Fibroblast of skin of left biceps (primary cell): ENCODE measurements at regions not wholly inside any gene's neighbourhood (a gene's known extent, or its start where the extent isn't known, plus 50 kb on each side); places are given as distances from the start of the nearest gene placed in this dataset.

Source experiments
- DNase-seq, 2 experiments: peaks; one replicate each; pipeline ENCODE4 v3.0.0-alpha.2; 2013; ENCODE audit warnings: low read depth in 2 of 2

- no peak for DNase-seq
Observed at GRCh38 chr2:167900435-167901114, 346.8 kb downstream of the STK39 start.

GRCh38 chr2:167898340-167898739 is 349.1 kb downstream of the STK39 start:
- DNase-seq = no peak

- DNase-seq = no peak
Observed at GRCh38 chr2:167891841-167892240, 355.6 kb downstream of the STK39 start.

- no peak for DNase-seq
Observed at GRCh38 chr2:167890739-167891138, 356.7 kb downstream of the STK39 start.

- no peak for DNase-seq
Observed at GRCh38 chr2:167880415-167880814, 367.0 kb downstream of the STK39 start.

- DNase-seq = no peak
Observed at GRCh38 chr2:167875529-167875928, 371.9 kb downstream of the STK39 start.

GRCh38 chr2:167874812-167875211 is 372.6 kb downstream of the STK39 start:
- no peak for DNase-seq

GRCh38 chr2:167871286-167871685 is 376.1 kb downstream of the STK39 start:
- no peak for DNase-seq

- DNase-seq = no peak
Observed at GRCh38 chr2:167869200-167869599, 378.2 kb downstream of the STK39 start.

- DNase-seq = no peak
Observed at GRCh38 chr2:167863377-167863776, 384.0 kb downstream of the STK39 start.

- no peak for DNase-seq
Observed at GRCh38 chr2:167862782-167863181, 384.6 kb downstream of the STK39 start.

- no peak for DNase-seq
Observed at GRCh38 chr2:167862296-167862695, 385.1 kb downstream of the STK39 start.

GRCh38 chr2:167861574-167862193 is 385.7 kb downstream of the STK39 start:
- DNase-seq = no peak

- no peak for DNase-seq
Observed at GRCh38 chr2:167860082-167860481, 387.3 kb downstream of the STK39 start.

GRCh38 chr2:167859676-167860075 is 387.7 kb downstream of the STK39 start:
- DNase-seq = no peak

GRCh38 chr2:167858086-167858485 is 389.3 kb downstream of the STK39 start:
- no peak for DNase-seq

GRCh38 chr2:167857416-167857815 is 390.0 kb downstream of the STK39 start:
- DNase-seq = no peak

- no peak for DNase-seq
Observed at GRCh38 chr2:167856190-167856589, 391.2 kb downstream of the STK39 start.

GRCh38 chr2:167855211-167855610 is 392.2 kb downstream of the STK39 start:
- DNase-seq = no peak

- no peak for DNase-seq
Observed at GRCh38 chr2:167853717-167854116, 393.7 kb downstream of the STK39 start.

- no peak for DNase-seq
Observed at GRCh38 chr2:167851876-167852275, 395.5 kb downstream of the STK39 start.

- DNase-seq = no peak
Observed at GRCh38 chr2:167851323-167851860, 396.0 kb downstream of the STK39 start.
